GM12874 (cell line): ENCODE measurements at regions not wholly inside any gene's neighbourhood (a gene's known extent, or its start where the extent isn't known, plus 50 kb on each side); places are given as distances from the start of the nearest gene placed in this dataset.

ENCODE experiments used
- TF ChIP-seq, protein P1 (sequence below): IDR thresholded peaks from 2 replicates; pipeline ENCODE4 v1.5.1; 2011; ENCODE audit warnings: low read depth, mild to moderate bottlenecking, control low read depth, low read length, moderate library complexity; ENCODE audit not compliant: insufficient read depth

DNA sequence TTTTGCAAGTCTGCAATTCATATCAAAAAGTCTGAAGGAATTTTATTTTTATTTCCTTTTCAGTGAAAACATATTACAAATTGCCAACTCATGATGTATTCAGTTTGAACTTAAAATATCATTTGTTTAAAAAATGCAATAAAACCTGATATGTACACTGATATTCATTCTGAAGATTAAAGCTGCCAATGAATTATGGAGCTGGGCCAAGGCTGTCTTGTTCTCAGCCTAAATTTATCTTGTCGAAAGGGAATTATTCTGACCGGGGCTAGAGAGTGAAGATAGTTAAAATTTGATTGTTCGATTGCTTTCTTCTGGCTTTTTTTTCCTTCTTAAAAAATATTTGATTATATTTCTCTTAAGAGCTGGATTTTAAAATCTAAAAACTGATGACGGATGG, 54.0 kb upstream of the RBFOX1 start:
- TF ChIP-seq, protein P1, sequence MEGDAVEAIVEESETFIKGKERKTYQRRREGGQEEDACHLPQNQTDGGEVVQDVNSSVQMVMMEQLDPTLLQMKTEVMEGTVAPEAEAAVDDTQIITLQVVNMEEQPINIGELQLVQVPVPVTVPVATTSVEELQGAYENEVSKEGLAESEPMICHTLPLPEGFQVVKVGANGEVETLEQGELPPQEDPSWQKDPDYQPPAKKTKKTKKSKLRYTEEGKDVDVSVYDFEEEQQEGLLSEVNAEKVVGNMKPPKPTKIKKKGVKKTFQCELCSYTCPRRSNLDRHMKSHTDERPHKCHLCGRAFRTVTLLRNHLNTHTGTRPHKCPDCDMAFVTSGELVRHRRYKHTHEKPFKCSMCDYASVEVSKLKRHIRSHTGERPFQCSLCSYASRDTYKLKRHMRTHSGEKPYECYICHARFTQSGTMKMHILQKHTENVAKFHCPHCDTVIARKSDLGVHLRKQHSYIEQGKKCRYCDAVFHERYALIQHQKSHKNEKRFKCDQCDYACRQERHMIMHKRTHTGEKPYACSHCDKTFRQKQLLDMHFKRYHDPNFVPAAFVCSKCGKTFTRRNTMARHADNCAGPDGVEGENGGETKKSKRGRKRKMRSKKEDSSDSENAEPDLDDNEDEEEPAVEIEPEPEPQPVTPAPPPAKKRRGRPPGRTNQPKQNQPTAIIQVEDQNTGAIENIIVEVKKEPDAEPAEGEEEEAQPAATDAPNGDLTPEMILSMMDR, result no peak

DNA sequence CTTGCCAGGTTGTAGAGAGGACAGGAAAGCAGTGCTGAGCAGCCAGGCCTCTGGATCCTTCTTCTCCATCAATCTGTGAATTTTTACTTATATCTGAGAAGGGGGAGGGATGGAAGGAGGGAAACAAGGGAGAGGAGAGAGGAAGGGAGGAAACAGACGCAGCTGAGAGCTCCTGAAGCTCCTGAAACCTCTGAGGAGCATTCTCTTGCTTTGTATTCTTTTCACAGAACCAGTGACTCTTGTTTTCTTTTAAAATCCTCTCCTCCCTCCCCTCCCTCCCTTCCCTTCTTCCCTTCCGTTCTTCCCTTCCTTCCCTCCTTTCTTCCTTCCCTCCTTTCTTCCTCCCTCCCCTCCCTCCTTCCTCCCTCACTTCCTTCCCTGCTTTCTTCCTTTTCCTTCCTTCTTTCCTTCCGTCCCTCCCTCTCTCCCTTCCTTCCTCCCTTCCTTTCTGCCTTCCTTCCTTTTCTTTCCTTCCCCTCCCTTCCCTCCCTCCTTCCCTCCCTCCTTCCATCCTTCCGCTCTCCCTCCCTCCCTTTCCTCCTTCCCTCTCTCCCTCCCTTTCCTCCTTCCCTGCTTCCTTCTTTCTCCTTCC, 60.0 kb upstream of the RBFOX1 start:
- TF ChIP-seq, protein P1, result no peak

DNA sequence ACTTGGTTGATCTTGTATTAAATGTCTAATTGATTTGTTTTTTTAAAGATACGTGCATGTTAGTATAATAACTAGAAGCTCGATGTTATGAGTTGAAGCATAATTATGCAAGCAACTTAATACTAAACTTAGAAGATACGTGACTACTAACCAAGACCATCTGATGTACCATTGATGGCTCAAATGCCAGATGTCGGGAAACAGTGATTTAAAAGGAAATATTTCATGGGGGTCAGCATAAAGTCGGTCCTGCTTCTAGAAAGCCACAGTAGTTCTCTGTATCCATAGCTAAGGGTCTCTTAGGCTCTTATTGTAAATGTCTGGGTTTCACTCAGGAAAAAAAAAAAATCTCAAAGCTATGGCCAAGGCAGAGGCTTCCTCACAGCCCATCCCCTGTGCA, 61.2 kb upstream of the RBFOX1 start:
- TF ChIP-seq, protein P1, result no peak

DNA sequence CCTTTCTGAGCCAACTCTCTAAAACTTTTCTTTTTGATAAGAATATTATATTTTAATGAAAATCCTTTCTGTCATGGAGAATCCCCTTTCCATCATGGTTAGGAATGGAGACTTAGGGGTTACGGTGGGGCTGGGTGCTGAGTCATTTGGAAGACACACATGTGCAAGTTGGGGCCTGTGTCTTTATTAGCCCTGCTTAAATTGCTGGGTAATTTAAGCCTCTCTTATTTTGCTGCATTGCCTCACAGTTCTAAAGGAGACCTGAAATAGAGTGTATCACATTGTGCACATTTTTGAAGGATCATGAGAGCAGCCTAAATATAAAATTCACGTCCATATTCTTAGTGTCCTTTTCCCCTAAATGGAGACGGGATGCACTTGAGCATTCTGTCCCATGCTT, 61.8 kb upstream of the RBFOX1 start:
- TF ChIP-seq, protein P1, result no peak

DNA sequence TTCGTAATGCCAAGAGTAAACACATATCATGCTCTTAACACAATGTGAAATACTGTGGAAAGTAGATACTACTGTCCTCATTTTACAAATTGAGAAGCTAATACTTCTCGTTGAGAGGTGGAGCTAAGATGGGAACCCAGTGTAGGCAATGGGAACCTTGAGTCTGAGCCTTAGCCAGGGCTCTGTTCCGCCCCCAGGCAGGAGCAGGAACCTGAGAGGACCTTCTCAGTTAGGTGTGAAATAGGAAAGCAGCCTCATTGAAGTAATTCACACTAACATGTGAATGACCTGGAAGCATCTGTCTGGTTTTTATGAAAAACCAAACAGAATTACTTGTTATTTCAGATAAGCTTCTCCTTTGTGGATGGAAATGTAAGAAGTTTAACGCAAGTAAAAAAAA, 62.6 kb upstream of the RBFOX1 start:
- TF ChIP-seq, protein P1, result no peak

DNA sequence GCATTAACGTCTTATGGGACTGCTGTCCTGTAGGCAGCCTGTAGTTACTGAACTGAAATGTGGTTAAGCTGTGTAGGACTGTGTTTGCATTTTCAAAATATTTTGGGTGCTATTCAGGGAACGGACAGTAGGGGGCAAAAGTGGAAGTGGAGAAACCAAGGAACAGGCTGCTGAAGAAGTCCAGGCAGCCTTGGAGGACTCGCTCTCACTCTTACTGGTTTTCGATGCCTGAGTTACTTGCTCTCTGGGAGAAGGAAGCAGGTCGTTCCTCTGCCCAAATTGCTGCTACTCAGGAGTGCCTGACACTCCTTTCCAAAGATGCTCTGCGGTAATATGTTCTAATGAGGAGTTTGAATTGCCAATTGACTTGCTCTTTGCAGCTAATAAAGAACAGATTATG, 64.5 kb upstream of the RBFOX1 start:
- TF ChIP-seq, protein P1, result peak; percentile 50

DNA sequence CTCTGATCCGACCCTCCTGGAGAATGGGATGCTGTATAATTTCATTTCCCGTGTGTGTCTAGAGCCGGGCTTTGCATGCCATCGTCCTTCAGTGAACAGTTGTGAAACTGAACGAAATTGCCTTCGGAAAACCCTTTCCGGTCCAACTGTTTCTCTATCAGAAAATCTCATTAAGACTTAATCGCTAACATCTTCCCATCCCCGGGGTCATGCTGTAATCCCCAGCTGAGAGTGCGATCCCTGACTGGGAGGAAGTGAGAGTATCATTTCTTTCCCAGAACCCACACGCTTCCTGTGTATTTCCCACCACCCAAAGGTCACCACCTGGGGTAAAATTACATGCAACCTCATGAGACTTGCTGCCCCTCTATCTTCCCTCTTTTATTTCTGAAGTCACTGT, 75.6 kb upstream of the RBFOX1 start:
- TF ChIP-seq, protein P1, result no peak
